ENCODE measurements at regions not wholly inside any gene's neighbourhood (a gene's known extent, or its start where the extent isn't known, plus 50 kb on each side); places are given as distances from the start of the nearest gene placed in this dataset.
"Not testable (repeated sequence)": the region's sequence is repeated elsewhere in the genome, so short reads cannot be mapped to it uniquely, and the experiment has no call there.

- DNase-seq (ENCODE audit: low spot score), result no peak
Observed at GRCh38 chr16:9141813-9142212, 50.4 kb downstream of the HAPSTR1 start.

GRCh38 chr16:9144106-9144505 is 52.7 kb downstream of the HAPSTR1 start:
- no peak for DNase-seq (ENCODE audit: low spot score)

GRCh38 chr16:9148374-9149015 is 57.1 kb downstream of the HAPSTR1 start:
- DNase-seq (ENCODE audit: low spot score), result no peak

- no peak for DNase-seq (ENCODE audit: low spot score)
Observed at GRCh38 chr16:9151074-9151473, 59.6 kb downstream of the HAPSTR1 start.

- no peak for DNase-seq (ENCODE audit: low spot score)
Observed at GRCh38 chr16:9151597-9151996, 60.2 kb downstream of the HAPSTR1 start.

- DNase-seq (ENCODE audit: low spot score), result no peak
Observed at GRCh38 chr16:9152649-9153501, 61.4 kb downstream of the HAPSTR1 start.

GRCh38 chr16:9153502-9153864 is 62.0 kb downstream of the HAPSTR1 start:
- DNase-seq (ENCODE audit: low spot score), result no peak

GRCh38 chr16:9154567-9155410 is 63.3 kb downstream of the HAPSTR1 start:
- DNase-seq (ENCODE audit: low spot score), result no peak

- no peak for DNase-seq (ENCODE audit: low spot score)
Observed at GRCh38 chr16:9155871-9156270, 64.4 kb downstream of the HAPSTR1 start.

GRCh38 chr16:9159839-9160550 is 68.6 kb downstream of the HAPSTR1 start:
- DNase-seq (ENCODE audit: low spot score), result peak; percentile 82

- no peak for DNase-seq (ENCODE audit: low spot score)
Observed at GRCh38 chr16:9160551-9160911, 69.1 kb downstream of the HAPSTR1 start.

- no peak for DNase-seq (ENCODE audit: low spot score)
Observed at GRCh38 chr16:9165681-9166080, 74.2 kb downstream of the HAPSTR1 start.

- DNase-seq (ENCODE audit: low spot score), result not testable (repeated sequence)
Observed at GRCh38 chr16:9166326-9166993, 75.0 kb downstream of the HAPSTR1 start.

GRCh38 chr16:9169094-9169493 is 77.7 kb downstream of the HAPSTR1 start:
- DNase-seq (ENCODE audit: low spot score), result no peak

GRCh38 chr16:9170470-9170869 is 79.0 kb downstream of the HAPSTR1 start:
- no peak for DNase-seq (ENCODE audit: low spot score)

GRCh38 chr16:9176547-9177418 is 85.3 kb downstream of the HAPSTR1 start:
- DNase-seq (ENCODE audit: low spot score), result no peak

- no peak for DNase-seq (ENCODE audit: low spot score)
Observed at GRCh38 chr16:9177861-9178260, 86.4 kb downstream of the HAPSTR1 start.

GRCh38 chr16:9183682-9184353 is 92.4 kb downstream of the HAPSTR1 start:
- DNase-seq (ENCODE audit: low spot score), result no peak

- no peak for DNase-seq (ENCODE audit: low spot score)
Observed at GRCh38 chr16:9184354-9184690, 92.9 kb downstream of the HAPSTR1 start.

GRCh38 chr16:9185381-9185780 is 93.9 kb downstream of the HAPSTR1 start:
- DNase-seq (ENCODE audit: low spot score), result no peak
